HCT116 (cell line): ENCODE measurements at regions not wholly inside any gene's neighbourhood (a gene's known extent, or its start where the extent isn't known, plus 50 kb on each side); places are given as distances from the start of the nearest gene placed in this dataset.
A peak's percentile ranks its signal among the peaks of the same experiment; 100 is the strongest.

Source experiments
- ATAC-seq: fragments of 200-7000 bp; cut with Tn5 transposase; 2 replicates; pipeline ENCODE4 v1.9.1; 2020; ENCODE audit warnings: mild to moderate bottlenecking, moderate library complexity
- BruUV-seq: library from RNA; stranded (reverse); fragments of 400-500 nt; replicated peaks from 2 replicates; lab custom pipeline; 2021; lab: Mats Ljungman, UMichigan
- CTCF ChIA-PET: fragments of 300-600 bp; sonication (Branson Sonifier 250); formaldehyde crosslinking; loops from one replicate; lab custom pipeline; 2021; ENCODE audit warnings: antibody characterized with exemption; lab: Charles Lee
- POLR2A ChIA-PET: fragments of 300-600, 350-600 bp; sonication (Branson Sonifier 250); formaldehyde crosslinking; loops from one replicate; lab custom pipeline; 2021; ENCODE audit warnings: antibody characterized with exemption; lab: Charles Lee
- RAD21 ChIA-PET, 2 experiments: fragments of 300-600 bp; sonication (Branson Sonifier 250); formaldehyde crosslinking; loops; one replicate each; lab custom pipeline; 2023; ENCODE audit warnings: low total read pairs in 2 of 2; ENCODE audit not compliant: uncharacterized antibody in 2 of 2, unreplicated experiment in 2 of 2, low non-redundant PET in 1 of 2; lab: Charles Lee
- DNase-seq: peaks from one replicate; pipeline ENCODE4 v3.0.0-alpha.2; 2010; ENCODE audit warnings: low read depth, low spot score
- H2AFZ ChIP-seq: fragments of 200-600 bp; shearing (Covaris generic), sonication (generic); 2 replicates; pipeline ENCODE4 v1.6.1; 2017; ENCODE audit warnings: low read depth, mixed run types, mixed read lengths, antibody characterized with exemption, low read length; ENCODE audit not compliant: poor library complexity, severe bottlenecking
- H3K27ac ChIP-seq: 2 replicates; pipeline ENCODE4 v1.5.1; 2012; ENCODE audit warnings: low read depth, low read length
- H3K27me3 ChIP-seq: fragments of 200-600 bp; sonication (generic); 2 replicates; pipeline ENCODE4 v1.6.1; 2016; ENCODE audit warnings: mixed run types, low read length, mixed read lengths; ENCODE audit not compliant: insufficient read depth
- H3K36me3 ChIP-seq, 2 experiments: fragments of 200-500 bp in 1 of 2; fragments of 200-600 bp in 1 of 2; sonication (Bioruptor generic) in 1 of 2; sonication (generic) in 1 of 2; 2 replicates each; pipeline versions ENCODE4 v1.5.1 to v1.6.1; 2014 to 2016; ENCODE audit warnings: low read length in 2 of 2, inconsistent platforms in 1 of 2, mixed read lengths in 1 of 2, mixed run types in 1 of 2; ENCODE audit not compliant: insufficient read depth in 2 of 2, control insufficient read depth in 1 of 2
- H3K4me1 ChIP-seq, 2 experiments: fragments of 200-600 bp in 1 of 2; sonication (generic) in 1 of 2; 2 replicates each; pipeline versions ENCODE4 v1.5.1 to v1.6.1; 2012 to 2017; ENCODE audit warnings: low read length in 2 of 2, inconsistent platforms in 1 of 2, mild to moderate bottlenecking in 1 of 2, mixed read lengths in 1 of 2, mixed run types in 1 of 2, moderate library complexity in 1 of 2; ENCODE audit not compliant: insufficient read depth in 2 of 2, control insufficient read depth in 1 of 2
- H3K4me2 ChIP-seq: fragments of 200-600 bp; sonication (generic); 2 replicates; pipeline ENCODE4 v1.6.1; 2017; ENCODE audit warnings: mixed run types, low read length, mixed read lengths
- H3K4me3 ChIP-seq, 2 experiments: fragments of 200-600 bp in 1 of 2; sonication (generic) in 1 of 2; replicated peaks in 1 of 2; 2 replicates each; pipeline ENCODE4 v1.5.1; 2011 to 2016; ENCODE audit warnings: low read length in 2 of 2, control low read depth in 1 of 2, low read depth in 1 of 2, mild to moderate bottlenecking in 1 of 2, mixed read lengths in 1 of 2, mixed run types in 1 of 2
- H3K79me2 ChIP-seq: fragments of 200-600 bp; sonication (generic); 2 replicates; pipeline ENCODE4 v1.6.1; 2017; ENCODE audit warnings: mild to moderate bottlenecking, mixed run types, low read length, moderate library complexity, mixed read lengths; ENCODE audit not compliant: insufficient read depth
- H3K9ac ChIP-seq: fragments of 200-600 bp; sonication (generic); 2 replicates; pipeline ENCODE4 v1.6.1; 2016; ENCODE audit warnings: low read length, mixed read lengths
- H3K9me2 ChIP-seq: fragments of 200-600 bp; sonication (generic), shearing (Covaris generic); 2 replicates; pipeline ENCODE4 v1.6.1; 2017; ENCODE audit warnings: mixed run types, mild to moderate bottlenecking, moderate library complexity; ENCODE audit not compliant: insufficient read depth
- H3K9me3 ChIP-seq, 2 experiments: fragments of 200-500 bp in 1 of 2; fragments of 200-600 bp in 1 of 2; sonication (Bioruptor generic) in 1 of 2; sonication (generic) in 1 of 2; 2 replicates each; pipeline ENCODE4 v1.6.1; 2014 to 2017; ENCODE audit warnings: low read length in 2 of 2, mixed read lengths in 2 of 2, inconsistent platforms in 1 of 2, low read depth in 1 of 2, mild to moderate bottlenecking in 1 of 2, mixed run types in 1 of 2, moderate library complexity in 1 of 2; ENCODE audit not compliant: control insufficient read depth in 1 of 2, insufficient read depth in 1 of 2
- H4K20me1 ChIP-seq: fragments of 200-600 bp; sonication (generic), shearing (Covaris generic); 2 replicates; pipeline ENCODE4 v1.6.1; 2017; ENCODE audit warnings: mixed run types, mild to moderate bottlenecking, moderate library complexity; ENCODE audit not compliant: insufficient read depth
- EGR1 ChIP-seq: IDR thresholded peaks from 2 replicates; pipeline ENCODE4 v1.6.1; 2012; ENCODE audit warnings: low read depth
- EZH2phosphoT487 ChIP-seq: fragments of 200-600 bp; IDR thresholded peaks from 2 replicates; pipeline ENCODE4 v1.6.1; 2018; ENCODE audit warnings: antibody characterized with exemption, borderline replicate concordance
- FOSL1 ChIP-seq: IDR thresholded peaks from 2 replicates; pipeline ENCODE4 v1.6.1; 2012; ENCODE audit warnings: low read depth
- RAD21 ChIP-seq: IDR thresholded peaks from 2 replicates; pipeline ENCODE4 v1.6.1; 2012; ENCODE audit warnings: low read depth, mild to moderate bottlenecking
- REST ChIP-seq: IDR thresholded peaks from 2 replicates; pipeline ENCODE4 v1.6.1; 2012; ENCODE audit warnings: low read depth
- TCF7L2 ChIP-seq: IDR thresholded peaks from 2 replicates; pipeline ENCODE4 v1.7.0; 2011; ENCODE audit warnings: borderline replicate concordance, inconsistent platforms; ENCODE audit not compliant: insufficient read depth, insufficient read length; ENCODE audit errors: extremely low read depth
- ZFX ChIP-seq: fragments of 450-650 bp; IDR thresholded peaks from 2 replicates; pipeline ENCODE4 v1.6.1; 2017
- ZNF274 ChIP-seq: fragments of 200-500 bp; sonication (Bioruptor generic); IDR thresholded peaks from 2 replicates; pipeline ENCODE4 v1.6.1; 2014; ENCODE audit warnings: mild to moderate bottlenecking, low read depth, low read length, inconsistent platforms
- intact Hi-C: fragments of 100-400 bp; cut with micrococcal nuclease; formaldehyde crosslinking; loops from 2 replicates; pipeline ENCODE4 v1.10.0; 2022
- TF ChIP-seq, protein P1 (sequence below), 3 experiments: fragments of 200-600 bp in 1 of 3; sonication (generic) in 1 of 3; IDR thresholded peaks in 2 of 3; conservative IDR thresholded peaks in 1 of 3; 2 replicates each; pipeline ENCODE4 v1.5.1; 2012 to 2017; ENCODE audit warnings: low read depth in 2 of 3, low read length in 2 of 3, antibody characterized with exemption in 1 of 3, borderline replicate concordance in 1 of 3, control low read depth in 1 of 3, mild to moderate bottlenecking in 1 of 3, mixed read lengths in 1 of 3, mixed run types in 1 of 3, moderate library complexity in 1 of 3; ENCODE audit not compliant: insufficient read depth in 1 of 3
- TF ChIP-seq, protein P2 (sequence below): IDR thresholded peaks from 2 replicates; pipeline ENCODE4 v1.6.1; 2011; ENCODE audit warnings: mild to moderate bottlenecking, low read length, moderate library complexity; ENCODE audit not compliant: insufficient replicate concordance; ENCODE audit errors: extremely low read depth

- TF ChIP-seq REST, result no peak
- TF ChIP-seq, protein P1, sequence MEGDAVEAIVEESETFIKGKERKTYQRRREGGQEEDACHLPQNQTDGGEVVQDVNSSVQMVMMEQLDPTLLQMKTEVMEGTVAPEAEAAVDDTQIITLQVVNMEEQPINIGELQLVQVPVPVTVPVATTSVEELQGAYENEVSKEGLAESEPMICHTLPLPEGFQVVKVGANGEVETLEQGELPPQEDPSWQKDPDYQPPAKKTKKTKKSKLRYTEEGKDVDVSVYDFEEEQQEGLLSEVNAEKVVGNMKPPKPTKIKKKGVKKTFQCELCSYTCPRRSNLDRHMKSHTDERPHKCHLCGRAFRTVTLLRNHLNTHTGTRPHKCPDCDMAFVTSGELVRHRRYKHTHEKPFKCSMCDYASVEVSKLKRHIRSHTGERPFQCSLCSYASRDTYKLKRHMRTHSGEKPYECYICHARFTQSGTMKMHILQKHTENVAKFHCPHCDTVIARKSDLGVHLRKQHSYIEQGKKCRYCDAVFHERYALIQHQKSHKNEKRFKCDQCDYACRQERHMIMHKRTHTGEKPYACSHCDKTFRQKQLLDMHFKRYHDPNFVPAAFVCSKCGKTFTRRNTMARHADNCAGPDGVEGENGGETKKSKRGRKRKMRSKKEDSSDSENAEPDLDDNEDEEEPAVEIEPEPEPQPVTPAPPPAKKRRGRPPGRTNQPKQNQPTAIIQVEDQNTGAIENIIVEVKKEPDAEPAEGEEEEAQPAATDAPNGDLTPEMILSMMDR (IDR thresholded peaks at IDR 0.05 in 2 of 3, conservative IDR thresholded peaks at IDR 0.05 in 1 of 3; ENCODE audit: borderline replicate concordance in 1 of 3, insufficient read depth in 1 of 3, low read depth in 2 of 3, low read length in 2 of 3), result no peak
- TF ChIP-seq EGR1, result no peak
These were observed 54.8 kb upstream of the CCDC167 start (continued) for GRCh38 chr6:37554480-37554819.

DNA sequence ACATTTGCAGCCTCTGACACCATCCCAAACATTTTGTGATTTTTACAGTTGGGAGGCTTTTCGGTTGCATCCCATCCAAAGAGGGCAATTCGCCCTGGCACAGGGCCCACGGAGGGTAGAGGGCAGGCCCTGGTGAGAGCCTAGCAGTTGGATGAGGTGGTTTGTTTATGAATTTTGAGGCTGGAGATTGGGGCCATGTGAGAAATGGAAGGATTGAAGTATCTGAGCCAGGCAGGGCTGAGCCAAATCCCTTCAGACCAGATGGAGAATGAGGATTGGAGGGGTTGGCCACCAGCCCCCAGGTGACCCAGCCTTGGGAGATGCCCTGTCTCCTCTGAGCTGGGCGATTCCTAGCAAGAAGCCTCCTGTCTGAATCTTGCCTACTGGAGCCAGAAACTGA lies 52.6 kb upstream of the CCDC167 start:
- ATAC-seq (no peak), DNase-seq (no peak)
- no peaks in the 10 kb centered on the region for H3K79me2 ChIP-seq
- H3K4me1 ChIP-seq, result peaks cover 16 to 72% of the 10 kb centered on the region in 2 experiments
- no TSS peak for BruUV-seq
- peak overlapping the region; percentile 17; the same call in 1 of the 2 replicates for H3K4me2 ChIP-seq
- intact Hi-C loops, result no loop called here
- POLR2A ChIA-PET, result interaction anchor here (0.6 kb wide), 1 partner anchor 42 kb away, joined by 3 read pairs; no protein-coding TSS in a partner anchor
- H3K9me3 ChIP-seq, result no peaks in the 10 kb centered on the region
- RAD21 ChIA-PET, result no interaction called here
- H4K20me1 ChIP-seq, result no peaks in the 10 kb centered on the region
- H3K4me3 ChIP-seq, result no peak overlapping the region
- H3K36me3 ChIP-seq, result no peaks in the 10 kb centered on the region
- no peaks in the 10 kb centered on the region for H3K9me2 ChIP-seq
- no peak for TF ChIP-seq FOSL1
- no peak for TF ChIP-seq RAD21
- no peak for TF ChIP-seq ZNF274
- TF ChIP-seq TCF7L2, result no peak
- TF ChIP-seq EZH2phosphoT487, result no peak
- no peak for TF ChIP-seq ZFX
- TF ChIP-seq, protein P2, sequence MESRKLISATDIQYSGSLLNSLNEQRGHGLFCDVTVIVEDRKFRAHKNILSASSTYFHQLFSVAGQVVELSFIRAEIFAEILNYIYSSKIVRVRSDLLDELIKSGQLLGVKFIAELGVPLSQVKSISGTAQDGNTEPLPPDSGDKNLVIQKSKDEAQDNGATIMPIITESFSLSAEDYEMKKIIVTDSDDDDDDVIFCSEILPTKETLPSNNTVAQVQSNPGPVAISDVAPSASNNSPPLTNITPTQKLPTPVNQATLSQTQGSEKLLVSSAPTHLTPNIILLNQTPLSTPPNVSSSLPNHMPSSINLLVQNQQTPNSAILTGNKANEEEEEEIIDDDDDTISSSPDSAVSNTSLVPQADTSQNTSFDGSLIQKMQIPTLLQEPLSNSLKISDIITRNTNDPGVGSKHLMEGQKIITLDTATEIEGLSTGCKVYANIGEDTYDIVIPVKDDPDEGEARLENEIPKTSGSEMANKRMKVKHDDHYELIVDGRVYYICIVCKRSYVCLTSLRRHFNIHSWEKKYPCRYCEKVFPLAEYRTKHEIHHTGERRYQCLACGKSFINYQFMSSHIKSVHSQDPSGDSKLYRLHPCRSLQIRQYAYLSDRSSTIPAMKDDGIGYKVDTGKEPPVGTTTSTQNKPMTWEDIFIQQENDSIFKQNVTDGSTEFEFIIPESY, result no peak
- TF ChIP-seq, all 23 proteins: peak for 0
- Histone ChIP-seq H3K27me3 (no peaks in the 10 kb centered on the region), H3K9ac (0 out of 2 replicates have a peak overlapping the region, but pooled peaks have one; percentile 15), H3K27ac (no peak overlapping the region), H2AFZ (no peak overlapping the region)
- CTCF ChIA-PET, result interaction anchor here (2.0 kb wide), 1 partner anchor 14 kb away, joined by 6 read pairs; no protein-coding TSS in a partner anchor
